HG02642 (cell line): ENCODE measurements at regions not wholly inside any gene's neighbourhood (a gene's known extent, or its start where the extent isn't known, plus 50 kb on each side); places are given as distances from the start of the nearest gene placed in this dataset.
A peak's percentile ranks its signal among the peaks of the same experiment; 100 is the strongest.
"Not testable (repeated sequence)": the region's sequence is repeated elsewhere in the genome, so short reads cannot be mapped to it uniquely, and the experiment has no call there.

Experiments used
- ATAC-seq: cut with Tn5 transposase; IDR thresholded peaks from one replicate; pipeline ENCODE4 v1.9.1; 2021; ENCODE audit warnings: mild to moderate bottlenecking; ENCODE audit not compliant: unreplicated experiment, poor library complexity

- ATAC-seq = no peak
Observed at GRCh38 chr6:10190042-10190441, 224.8 kb downstream of the TFAP2A start.

GRCh38 chr6:10184371-10185227 lies 230.3 kb downstream of the TFAP2A start:
- ATAC-seq = no peak

- ATAC-seq = no peak
Observed at GRCh38 chr6:10180138-10181074, 234.5 kb downstream of the TFAP2A start.

GRCh38 chr6:10177704-10178103 lies 237.2 kb downstream of the TFAP2A start:
- no peak for ATAC-seq

GRCh38 chr6:10175362-10175761 lies 239.5 kb downstream of the TFAP2A start:
- ATAC-seq = no peak

GRCh38 chr6:10174761-10175160 lies 240.1 kb downstream of the TFAP2A start:
- ATAC-seq = no peak

- no peak for ATAC-seq
Observed at GRCh38 chr6:10174056-10174455, 240.8 kb downstream of the TFAP2A start.

- ATAC-seq = not testable (repeated sequence)
Observed at GRCh38 chr6:10171706-10172105, 243.2 kb downstream of the TFAP2A start.

GRCh38 chr6:10170816-10171215 lies 244.1 kb downstream of the TFAP2A start:
- no peak for ATAC-seq

GRCh38 chr6:10166031-10166430 lies 248.8 kb downstream of the TFAP2A start:
- ATAC-seq = no peak

- ATAC-seq = no peak
Observed at GRCh38 chr6:10163203-10163962, 251.5 kb downstream of the TFAP2A start.

- no peak for ATAC-seq
Observed at GRCh38 chr6:10156875-10157274, 258.0 kb downstream of the TFAP2A start.

- ATAC-seq = no peak
Observed at GRCh38 chr6:10154251-10154650, 260.6 kb downstream of the TFAP2A start.

GRCh38 chr6:10151144-10151915 lies 263.5 kb downstream of the TFAP2A start:
- no peak for ATAC-seq

GRCh38 chr6:10149603-10150002 lies 265.3 kb downstream of the TFAP2A start:
- ATAC-seq = no peak

- peak; percentile 96 for ATAC-seq
Observed at GRCh38 chr6:10146715-10147451, 268.0 kb downstream of the TFAP2A start.

- ATAC-seq = no peak
Observed at GRCh38 chr6:10144772-10145171, 270.1 kb downstream of the TFAP2A start.

- no peak for ATAC-seq
Observed at GRCh38 chr6:10141746-10142443, 273.0 kb downstream of the TFAP2A start.
